Activated naive CD4-positive, alpha-beta T cell treated with anti-CD3 and anti-CD28 coated beads, Interleukin-2, amount 50 U/mL, for 72 hours (primary cell): ENCODE measurements at regions not wholly inside any gene's neighbourhood (a gene's known extent, or its start where the extent isn't known, plus 50 kb on each side); places are given as distances from the start of the nearest gene placed in this dataset.
"Not testable (repeated sequence)": the region's sequence is repeated elsewhere in the genome, so short reads cannot be mapped to it uniquely, and the experiment has no call there.

Source experiments
- ATAC-seq, 2 donors: fragments of 150-1000 bp; cut with Tn5 transposase; 2 replicates each; pipeline ENCODE4 v1.10.0; 2021; ENCODE audit warnings: mild to moderate bottlenecking in 2 of 2, moderate library complexity in 2 of 2
- DNase-seq, 2 donors: peaks; one replicate each; pipeline ENCODE4 v3.0.0; 2021 to 2022; ENCODE audit warnings: low spot score in 2 of 2
- H3K27ac Mint-ChIP-seq, 2 donors: one replicate each; pipeline ENCODE4 v1.8.0; 2022; ENCODE audit warnings: mild to moderate bottlenecking in 2 of 2, mixed read lengths in 2 of 2
- H3K36me3 Mint-ChIP-seq, 2 donors: one replicate each; pipeline ENCODE4 v1.8.0; 2022; ENCODE audit warnings: mixed read lengths in 2 of 2
- H3K9me3 Mint-ChIP-seq, 2 donors: one replicate each; pipeline ENCODE4 v1.8.0; 2022; ENCODE audit warnings: mixed read lengths in 2 of 2

- peak; percentile 14 to 22 for ATAC-seq
- H3K9me3 Mint-ChIP-seq, DNase-seq, H3K27ac Mint-ChIP-seq, H3K36me3 Mint-ChIP-seq: not testable (repeated sequence)
Measured at GRCh38 chr7:159335181-159335926, 190.7 kb upstream of the VIPR2 start.

DNA sequence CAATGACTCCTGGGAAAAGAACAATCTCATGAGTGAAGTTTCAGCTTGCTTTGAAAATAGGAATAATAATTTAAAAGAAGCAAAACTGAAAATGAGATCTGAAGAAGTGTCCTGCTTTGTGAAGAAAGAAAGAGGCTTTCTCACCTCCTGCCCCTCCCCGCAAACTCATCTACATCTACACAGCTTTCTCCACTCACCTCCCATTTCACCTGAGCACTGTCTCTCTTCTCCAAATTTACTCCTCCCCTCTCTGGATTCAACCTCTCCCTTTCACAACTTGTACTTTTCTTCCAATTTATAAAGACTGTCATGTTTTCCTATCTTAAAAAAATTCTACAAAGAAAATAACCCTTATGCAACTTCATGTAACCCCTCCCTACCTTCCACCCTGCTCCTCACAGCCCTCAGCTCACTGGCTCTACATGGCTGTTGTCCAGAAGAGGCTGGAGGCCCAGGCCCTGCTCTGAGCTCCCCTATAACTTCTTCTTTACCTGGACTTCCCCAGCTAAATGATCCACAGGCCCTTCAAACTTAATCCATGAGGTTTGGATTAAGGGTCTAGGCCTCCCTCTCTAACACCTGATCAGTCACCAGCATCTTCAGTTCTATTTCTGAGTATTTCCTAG is 188.3 kb upstream of the VIPR2 start:
- not testable (repeated sequence) for ATAC-seq, H3K36me3 Mint-ChIP-seq, DNase-seq, H3K27ac Mint-ChIP-seq, H3K9me3 Mint-ChIP-seq

- Mint-ChIP-seq H3K9me3 (peaks cover 14 to 15% of the 10 kb centered on the region in 2 donors), H3K27ac (no peak overlapping the region), H3K36me3 (peaks cover 0 to 16% of the 10 kb centered on the region in 2 donors)
- DNase-seq (no peak), ATAC-seq (no peak)
Measured at GRCh38 chr7:159331462-159331861, 186.8 kb upstream of the VIPR2 start.

DNA sequence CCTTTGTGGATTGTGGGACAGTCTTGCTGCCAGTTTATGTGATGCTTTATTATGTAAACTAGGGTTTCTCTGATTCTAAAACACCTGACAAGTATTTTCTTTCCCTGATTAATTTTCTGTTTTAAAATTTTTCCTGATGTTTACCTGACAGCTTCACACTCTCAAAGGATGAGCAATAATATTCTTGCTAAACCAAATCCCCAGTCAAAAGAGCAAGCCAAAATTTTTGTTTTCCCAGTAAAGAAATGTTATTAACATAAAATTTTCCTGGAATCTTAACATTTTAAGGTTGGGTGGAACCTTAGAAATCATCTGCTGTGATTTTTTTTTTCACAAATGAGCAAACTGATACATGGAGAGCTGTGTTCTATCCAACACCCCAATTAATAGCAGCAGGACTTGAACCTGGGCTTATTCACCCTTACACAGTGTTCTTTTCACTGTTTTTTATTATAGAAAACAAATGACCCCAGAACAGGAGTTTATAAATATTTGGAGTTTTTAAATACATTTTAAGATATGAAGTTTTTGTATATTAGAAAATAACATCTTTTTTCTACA is 185.2 kb upstream of the VIPR2 start:
- ATAC-seq, result no peak
- Mint-ChIP-seq H3K27ac (no peak overlapping the region), H3K36me3 (peaks cover 5 to 19% of the 10 kb centered on the region in 2 donors), H3K9me3 (peaks cover 17 to 25% of the 10 kb centered on the region in 2 donors)
- no peak for DNase-seq

- Mint-ChIP-seq H3K27ac (no peak overlapping the region), H3K9me3 (peaks cover 16 to 27% of the 10 kb centered on the region in 2 donors), H3K36me3 (peaks cover 5 to 19% of the 10 kb centered on the region in 2 donors)
- ATAC-seq (no peak), DNase-seq (no peak)
Measured at GRCh38 chr7:159328096-159328495, 183.4 kb upstream of the VIPR2 start.

- ATAC-seq (no peak), DNase-seq (no peak)
- no peak overlapping the region for H3K27ac Mint-ChIP-seq
- H3K9me3 Mint-ChIP-seq, result peaks cover 21 to 28% of the 10 kb centered on the region in 2 donors
- peaks cover 10 to 19% of the 10 kb centered on the region in 2 donors for H3K36me3 Mint-ChIP-seq
Measured at GRCh38 chr7:159323359-159323758, 178.7 kb upstream of the VIPR2 start.

- Mint-ChIP-seq H3K9me3 (peaks cover 12 to 18% of the 10 kb centered on the region in 2 donors), H3K27ac (no peak overlapping the region), H3K36me3 (peaks cover 5 to 10% of the 10 kb centered on the region in 2 donors)
- DNase-seq (no peak), ATAC-seq (no peak)
Measured at GRCh38 chr7:159321278-159321677, 176.6 kb upstream of the VIPR2 start.

DNA sequence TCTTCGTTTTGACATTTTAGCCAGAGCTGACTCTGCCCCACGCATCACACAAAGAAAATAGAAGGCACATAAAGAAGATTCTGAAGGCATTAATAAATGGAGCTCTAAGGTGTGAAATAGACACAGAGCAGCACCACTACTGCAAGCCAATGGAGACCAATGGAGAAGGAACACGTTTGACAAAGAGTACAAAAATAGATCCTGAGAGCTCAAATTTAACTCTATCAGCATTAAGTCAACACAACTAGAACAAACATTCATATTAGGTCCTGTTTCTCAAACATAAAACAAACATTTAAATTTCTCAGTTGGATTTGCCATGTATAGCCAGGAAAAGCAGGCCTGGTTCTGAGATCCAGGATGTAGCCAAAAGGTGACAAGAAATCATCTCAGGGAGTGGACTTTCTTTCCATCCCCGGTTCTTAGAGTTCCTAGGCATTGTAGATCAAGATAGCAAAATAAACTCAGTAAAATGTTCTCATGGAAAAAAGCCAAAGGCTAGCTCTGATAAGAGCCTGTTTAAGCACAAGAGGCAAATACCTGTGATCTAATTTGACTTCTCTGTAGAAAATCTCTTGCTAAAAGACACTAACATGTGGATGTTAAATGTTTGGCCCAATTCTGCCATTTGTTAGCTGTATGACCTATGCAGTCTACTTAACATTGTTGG is 174.2 kb upstream of the VIPR2 start:
- no peak for ATAC-seq
- H3K36me3 Mint-ChIP-seq, result peaks cover 0 to 5% of the 10 kb centered on the region in 2 donors
- no peak overlapping the region for H3K27ac Mint-ChIP-seq
- no peak for DNase-seq
- H3K9me3 Mint-ChIP-seq, result peaks cover 5 to 9% of the 10 kb centered on the region in 2 donors

DNA sequence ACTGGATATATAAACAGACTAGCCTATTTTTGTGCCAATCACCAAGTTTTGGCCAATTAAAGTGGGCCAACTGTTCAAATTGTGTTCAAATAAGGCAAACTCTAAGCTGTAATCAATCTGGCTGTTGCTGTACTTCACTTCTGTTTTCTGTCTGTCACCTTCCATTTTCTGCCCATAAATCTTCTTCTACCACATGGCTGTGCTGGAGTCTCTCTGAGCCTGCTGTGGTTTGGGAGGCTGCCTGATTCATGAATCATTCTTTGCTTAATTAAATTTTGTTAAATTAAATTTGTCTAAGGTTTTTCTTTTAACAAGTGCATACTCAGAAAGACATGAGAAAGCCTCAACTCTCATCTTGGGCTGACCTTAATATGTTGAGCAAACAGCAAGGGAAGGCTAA is 172.6 kb upstream of the VIPR2 start:
- Mint-ChIP-seq H3K36me3 (peaks cover 0 to 5% of the 10 kb centered on the region in 2 donors), H3K27ac (no peak overlapping the region), H3K9me3 (peaks cover 5 to 9% of the 10 kb centered on the region in 2 donors)
- ATAC-seq, result no peak
- no peak for DNase-seq

GRCh38 chr7:159311172-159311494 is 166.5 kb upstream of the VIPR2 start:
- H3K9me3 Mint-ChIP-seq, result peaks cover 0 to under 1% of the 10 kb centered on the region in 2 donors
- no peak overlapping the region for H3K27ac Mint-ChIP-seq
- H3K36me3 Mint-ChIP-seq, result no peaks in the 10 kb centered on the region
- ATAC-seq (no peak), DNase-seq (no peak)

DNA sequence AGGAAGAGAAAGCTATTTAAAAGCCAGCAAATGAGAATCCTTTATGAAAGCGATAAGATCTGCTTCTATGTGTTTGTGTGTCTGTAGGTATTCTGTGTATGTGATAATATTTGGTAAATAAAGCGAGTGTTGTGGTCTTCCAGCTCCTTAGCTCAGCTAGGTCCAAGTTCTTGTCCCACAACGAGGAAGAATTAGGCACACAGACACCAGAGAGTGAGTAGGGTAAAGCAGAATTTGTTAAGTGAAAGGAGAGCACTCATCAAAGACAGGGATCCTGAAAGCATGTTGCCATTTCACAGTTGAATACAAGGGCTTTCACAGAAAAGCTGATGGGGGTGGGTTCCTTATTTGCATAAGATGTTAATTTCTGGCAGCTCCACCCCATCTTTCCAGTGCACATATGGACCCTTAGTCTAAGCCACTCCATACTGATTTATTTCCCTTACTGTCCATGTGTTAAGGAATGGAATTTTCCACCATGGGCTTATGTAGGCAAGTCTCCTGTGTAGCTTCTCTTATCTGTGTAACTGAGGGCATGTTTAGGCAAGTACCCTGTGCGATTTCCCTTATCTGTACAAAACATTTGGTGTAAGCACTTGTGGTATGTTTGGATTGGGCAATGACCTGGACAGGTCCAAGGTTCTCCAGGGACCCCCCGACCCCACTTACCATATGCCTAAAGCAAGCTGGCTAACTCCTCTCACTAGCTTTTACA is 165.9 kb upstream of the VIPR2 start:
- no peaks in the 10 kb centered on the region for H3K9me3 Mint-ChIP-seq
- H3K27ac Mint-ChIP-seq, result no peak overlapping the region
- no peaks in the 10 kb centered on the region for H3K36me3 Mint-ChIP-seq
- ATAC-seq, result no peak
- no peak for DNase-seq

GRCh38 chr7:159309214-159309613 is 164.5 kb upstream of the VIPR2 start:
- not testable (repeated sequence) for DNase-seq

DNA sequence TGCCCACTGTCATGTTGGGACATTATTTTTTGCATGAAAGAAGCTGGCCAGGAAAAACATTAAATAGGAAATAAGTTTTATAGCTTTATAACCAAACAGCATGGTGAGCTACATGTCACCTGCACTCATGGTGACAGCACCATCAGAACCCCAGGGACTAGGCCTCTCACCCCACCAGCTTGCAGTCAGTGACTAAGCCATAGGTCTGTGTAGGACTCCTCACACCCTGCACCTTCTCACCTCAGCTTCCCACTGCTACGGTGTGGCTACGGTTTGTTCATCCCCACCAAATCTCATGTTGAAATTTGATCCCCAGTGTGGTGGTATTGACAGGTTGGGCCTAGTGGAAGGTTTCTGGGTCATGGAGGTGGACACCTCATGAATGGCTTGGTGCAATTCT is 161.3 kb upstream of the VIPR2 start:
- Mint-ChIP-seq H3K27ac (no peak overlapping the region), H3K9me3 (peaks cover 3 to 4% of the 10 kb centered on the region in 2 donors), H3K36me3 (peaks cover 3 to 6% of the 10 kb centered on the region in 2 donors)
- DNase-seq, result no peak
- no peak for ATAC-seq

More at GRCh38 chr7:159309214-159309613, 164.5 kb upstream of the VIPR2 start:
- not testable (repeated sequence) for H3K9me3 Mint-ChIP-seq, H3K27ac Mint-ChIP-seq, H3K36me3 Mint-ChIP-seq, ATAC-seq

- not testable (repeated sequence) for H3K27ac Mint-ChIP-seq, ATAC-seq, H3K9me3 Mint-ChIP-seq, H3K36me3 Mint-ChIP-seq, DNase-seq
Measured at GRCh38 chr7:159305185-159305584, 160.5 kb upstream of the VIPR2 start.

- not testable (repeated sequence) for H3K9me3 Mint-ChIP-seq, ATAC-seq, DNase-seq, H3K27ac Mint-ChIP-seq
- H3K36me3 Mint-ChIP-seq, result peaks cover 7 to 16% of the 10 kb centered on the region in 2 donors
Measured at GRCh38 chr7:159303510-159303909, 158.8 kb upstream of the VIPR2 start.

GRCh38 chr7:159296093-159296681 is 151.5 kb upstream of the VIPR2 start:
- DNase-seq (no peak), ATAC-seq (no peak)
- Mint-ChIP-seq H3K36me3 (peaks cover 12 to 25% of the 10 kb centered on the region in 2 donors), H3K27ac (no peak overlapping the region), H3K9me3 (peaks cover 8 to 16% of the 10 kb centered on the region in 2 donors)
